Ishikawa (cell line): ENCODE measurements at regions not wholly inside any gene's neighbourhood (a gene's known extent, or its start where the extent isn't known, plus 50 kb on each side); places are given as distances from the start of the nearest gene placed in this dataset.

Experiments used
- CEBPB ChIP-seq: IDR thresholded peaks from 2 replicates; pipeline ENCODE4 v1.6.1; 2012
- CREB1 ChIP-seq: IDR thresholded peaks from 2 replicates; pipeline ENCODE4 v1.6.1; 2012; ENCODE audit warnings: low read depth
- EGR1 ChIP-seq: IDR thresholded peaks from 2 replicates; pipeline ENCODE4 v1.6.1; 2012
- EP300 ChIP-seq: IDR thresholded peaks from 2 replicates; pipeline ENCODE4 v1.6.1; 2012; ENCODE audit warnings: borderline replicate concordance
- FOXM1 ChIP-seq: IDR thresholded peaks from 2 replicates; pipeline ENCODE4 v1.6.1; 2012; ENCODE audit warnings: low read depth, borderline replicate concordance
- NFIC ChIP-seq: IDR thresholded peaks from 2 replicates; pipeline ENCODE4 v1.6.1; 2012
- RAD21 ChIP-seq: IDR thresholded peaks from 2 replicates; pipeline ENCODE4 v1.6.1; 2012; ENCODE audit warnings: low read depth
- TAF1 ChIP-seq: IDR thresholded peaks from 2 replicates; pipeline ENCODE4 v1.6.1; 2012; ENCODE audit warnings: low read depth, mild to moderate bottlenecking
- TCF12 ChIP-seq: IDR thresholded peaks from 2 replicates; pipeline ENCODE4 v1.6.1; 2012; ENCODE audit warnings: low read depth
- TEAD4 ChIP-seq: IDR thresholded peaks from 2 replicates; pipeline ENCODE4 v1.6.1; 2012
- YY1 ChIP-seq: IDR thresholded peaks from 2 replicates; pipeline ENCODE4 v1.6.1; 2012; ENCODE audit warnings: low read depth
- ZBTB7A ChIP-seq: IDR thresholded peaks from 2 replicates; pipeline ENCODE4 v1.6.1; 2012; ENCODE audit warnings: low read depth
- TF ChIP-seq, protein P1 (sequence below): IDR thresholded peaks from 2 replicates; pipeline ENCODE4 v1.6.1; 2012; ENCODE audit warnings: low read depth, mild to moderate bottlenecking
- TF ChIP-seq, protein P2 (sequence below): IDR thresholded peaks from 2 replicates; pipeline ENCODE4 v1.6.1; 2012
- TF ChIP-seq, protein P3 (sequence below): IDR thresholded peaks from 2 replicates; pipeline ENCODE4 v1.6.1; 2012

DNA sequence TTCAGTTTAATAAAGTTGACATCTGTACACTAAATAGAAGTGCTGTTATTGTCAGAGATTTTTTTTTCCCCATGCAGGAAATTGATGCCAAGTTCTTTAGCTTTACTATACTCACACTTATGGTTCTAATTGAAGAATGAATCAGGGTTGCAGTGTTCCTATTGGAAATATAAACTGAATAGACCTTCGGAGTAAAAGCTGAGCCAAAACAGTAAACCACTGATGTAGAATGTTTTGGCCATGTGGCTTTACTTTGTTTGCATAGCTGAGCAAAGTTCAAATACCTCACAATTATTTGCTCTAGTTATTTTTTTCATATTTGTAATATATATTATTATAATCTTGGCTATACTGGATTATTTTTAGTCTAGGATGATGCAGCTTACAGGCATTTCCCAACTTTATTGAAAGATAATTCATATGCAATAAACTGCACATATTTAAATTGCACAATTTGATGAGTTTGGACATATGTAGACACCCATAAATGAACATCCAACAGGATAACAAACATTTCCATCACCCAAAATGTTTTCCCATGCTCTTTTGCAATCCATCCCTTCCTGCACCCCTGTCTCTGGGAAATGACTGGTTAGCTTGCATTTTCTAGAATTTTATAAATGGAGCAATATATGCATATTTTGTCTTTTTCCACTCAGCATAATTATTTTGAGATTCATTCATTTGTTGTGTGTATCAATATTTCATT is 105.8 kb upstream of the NOX3 start:
- TF ChIP-seq, protein P1, sequence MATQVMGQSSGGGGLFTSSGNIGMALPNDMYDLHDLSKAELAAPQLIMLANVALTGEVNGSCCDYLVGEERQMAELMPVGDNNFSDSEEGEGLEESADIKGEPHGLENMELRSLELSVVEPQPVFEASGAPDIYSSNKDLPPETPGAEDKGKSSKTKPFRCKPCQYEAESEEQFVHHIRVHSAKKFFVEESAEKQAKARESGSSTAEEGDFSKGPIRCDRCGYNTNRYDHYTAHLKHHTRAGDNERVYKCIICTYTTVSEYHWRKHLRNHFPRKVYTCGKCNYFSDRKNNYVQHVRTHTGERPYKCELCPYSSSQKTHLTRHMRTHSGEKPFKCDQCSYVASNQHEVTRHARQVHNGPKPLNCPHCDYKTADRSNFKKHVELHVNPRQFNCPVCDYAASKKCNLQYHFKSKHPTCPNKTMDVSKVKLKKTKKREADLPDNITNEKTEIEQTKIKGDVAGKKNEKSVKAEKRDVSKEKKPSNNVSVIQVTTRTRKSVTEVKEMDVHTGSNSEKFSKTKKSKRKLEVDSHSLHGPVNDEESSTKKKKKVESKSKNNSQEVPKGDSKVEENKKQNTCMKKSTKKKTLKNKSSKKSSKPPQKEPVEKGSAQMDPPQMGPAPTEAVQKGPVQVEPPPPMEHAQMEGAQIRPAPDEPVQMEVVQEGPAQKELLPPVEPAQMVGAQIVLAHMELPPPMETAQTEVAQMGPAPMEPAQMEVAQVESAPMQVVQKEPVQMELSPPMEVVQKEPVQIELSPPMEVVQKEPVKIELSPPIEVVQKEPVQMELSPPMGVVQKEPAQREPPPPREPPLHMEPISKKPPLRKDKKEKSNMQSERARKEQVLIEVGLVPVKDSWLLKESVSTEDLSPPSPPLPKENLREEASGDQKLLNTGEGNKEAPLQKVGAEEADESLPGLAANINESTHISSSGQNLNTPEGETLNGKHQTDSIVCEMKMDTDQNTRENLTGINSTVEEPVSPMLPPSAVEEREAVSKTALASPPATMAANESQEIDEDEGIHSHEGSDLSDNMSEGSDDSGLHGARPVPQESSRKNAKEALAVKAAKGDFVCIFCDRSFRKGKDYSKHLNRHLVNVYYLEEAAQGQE, result no peak
- no peak for TF ChIP-seq YY1
- no peak for TF ChIP-seq FOXM1
- TF ChIP-seq CREB1, result no peak
- TF ChIP-seq NFIC, result no peak
- TF ChIP-seq, protein P2, sequence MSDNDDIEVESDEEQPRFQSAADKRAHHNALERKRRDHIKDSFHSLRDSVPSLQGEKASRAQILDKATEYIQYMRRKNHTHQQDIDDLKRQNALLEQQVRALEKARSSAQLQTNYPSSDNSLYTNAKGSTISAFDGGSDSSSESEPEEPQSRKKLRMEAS, result no peak
- no peak for TF ChIP-seq CEBPB
- no peak for TF ChIP-seq ZBTB7A
- no peak for TF ChIP-seq EGR1
- TF ChIP-seq TCF12, result no peak
- TF ChIP-seq, protein P3, sequence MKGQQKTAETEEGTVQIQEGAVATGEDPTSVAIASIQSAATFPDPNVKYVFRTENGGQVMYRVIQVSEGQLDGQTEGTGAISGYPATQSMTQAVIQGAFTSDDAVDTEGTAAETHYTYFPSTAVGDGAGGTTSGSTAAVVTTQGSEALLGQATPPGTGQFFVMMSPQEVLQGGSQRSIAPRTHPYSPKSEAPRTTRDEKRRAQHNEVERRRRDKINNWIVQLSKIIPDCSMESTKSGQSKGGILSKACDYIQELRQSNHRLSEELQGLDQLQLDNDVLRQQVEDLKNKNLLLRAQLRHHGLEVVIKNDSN, result no peak
- TF ChIP-seq EP300, result no peak
- no peak for TF ChIP-seq TAF1
- no peak for TF ChIP-seq RAD21
- TF ChIP-seq TEAD4, result no peak

DNA sequence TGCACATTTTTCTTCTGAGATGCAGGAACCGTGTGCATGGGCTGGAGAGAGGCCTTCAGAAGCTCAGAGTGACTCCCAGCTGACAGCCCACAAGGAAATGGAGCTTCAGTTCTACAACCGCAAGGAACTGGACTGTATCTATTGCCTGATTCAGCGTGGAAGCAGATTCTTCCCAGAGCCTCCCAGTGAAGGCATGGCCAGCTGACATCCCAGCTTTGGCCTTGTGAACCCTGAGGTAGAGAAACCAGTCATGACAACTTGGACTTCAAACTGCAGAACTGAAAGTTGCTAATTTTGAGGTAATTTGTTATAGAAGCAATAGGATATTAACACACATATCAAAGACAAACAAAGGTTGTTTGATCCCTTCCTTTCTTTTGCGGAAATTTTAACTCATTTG is 94.3 kb upstream of the NOX3 start:
- TF ChIP-seq EGR1 (no peak), FOXM1 (no peak), TAF1 (no peak), EP300 (no peak), ZBTB7A (no peak), CEBPB (no peak), RAD21 (no peak), CREB1 (no peak), TCF12 (no peak), TEAD4 (no peak), NFIC (no peak), YY1 (no peak)
- TF ChIP-seq, protein P3, result no peak
- TF ChIP-seq, protein P1, result no peak
- TF ChIP-seq, protein P2, result no peak

DNA sequence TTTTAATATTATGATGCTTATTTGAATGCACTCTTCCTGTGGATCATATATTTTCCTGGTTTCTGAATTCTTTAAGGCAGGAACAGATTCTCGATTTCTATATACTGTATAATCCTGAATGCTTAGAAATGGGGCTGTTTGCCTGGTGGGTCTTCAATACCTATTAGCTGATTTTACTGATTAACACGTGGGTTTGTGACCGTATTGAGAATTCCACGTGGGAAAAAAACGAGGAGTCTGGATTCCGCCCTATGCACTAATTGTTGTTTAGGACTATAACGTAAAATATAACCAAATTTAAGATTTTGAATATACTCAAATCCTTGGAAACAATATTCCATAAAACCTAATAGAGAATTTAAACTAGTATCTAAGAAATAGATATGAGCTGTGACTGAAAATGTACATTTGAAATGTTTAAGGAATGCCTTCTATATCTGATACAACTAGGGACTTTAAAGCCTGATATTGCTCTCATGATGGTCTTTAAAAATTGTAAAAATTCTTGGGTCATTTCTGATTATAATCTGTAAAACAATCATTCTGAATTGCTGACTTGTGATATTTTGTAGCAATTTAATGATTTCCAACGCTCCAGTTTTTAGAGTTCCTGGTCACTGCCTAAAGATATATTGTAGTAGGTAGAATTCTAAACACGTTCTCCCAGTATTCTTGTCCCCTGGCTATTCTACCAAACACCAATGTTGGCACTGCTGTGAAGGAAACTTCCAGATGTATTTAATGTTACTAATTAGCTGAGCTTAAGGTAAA is 93.6 kb upstream of the NOX3 start:
- TF ChIP-seq RAD21 (no peak), EP300 (no peak), FOXM1 (no peak)

DNA sequence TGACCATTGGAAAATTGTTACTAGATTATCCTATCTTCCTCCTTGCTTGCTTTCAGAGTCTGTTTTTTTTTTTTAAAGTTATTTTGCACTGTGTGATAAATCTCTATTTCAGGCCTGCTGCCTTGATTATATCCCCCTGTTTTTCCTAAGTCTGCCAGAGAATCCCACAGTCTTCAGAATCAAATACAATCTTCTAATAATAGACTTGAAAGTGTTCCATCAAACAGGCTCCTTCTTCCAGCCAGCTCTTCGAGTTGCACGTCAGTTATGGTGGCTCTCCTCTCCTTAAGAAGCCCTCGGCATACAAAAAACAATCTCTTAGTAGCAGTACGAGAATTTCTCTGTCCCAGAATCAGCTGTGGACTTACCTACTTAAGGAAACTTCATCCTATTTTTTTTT is 92.9 kb upstream of the NOX3 start:
- TF ChIP-seq EGR1 (no peak), CEBPB (no peak), CREB1 (no peak), TEAD4 (no peak), RAD21 (no peak)
- TF ChIP-seq, protein P3, result no peak

DNA sequence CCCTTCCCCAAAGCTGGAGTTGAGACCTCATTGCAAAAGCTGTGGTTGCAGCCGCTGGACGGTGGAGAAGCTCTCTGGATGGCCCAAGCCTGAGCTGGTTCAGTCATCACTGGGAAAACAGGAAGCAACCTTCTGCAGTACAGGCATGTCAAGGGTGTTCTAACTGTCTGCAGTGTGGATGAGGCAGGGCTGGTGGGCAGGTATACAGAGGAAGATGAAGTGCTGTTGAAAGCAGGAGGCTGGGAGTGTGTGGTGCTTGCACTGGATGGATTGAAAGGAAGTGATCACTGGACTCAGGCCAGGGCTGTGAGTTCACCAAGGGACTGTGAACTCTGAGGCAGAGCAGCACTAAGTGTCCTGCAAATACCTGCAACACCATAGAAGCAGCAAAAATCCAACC is 89.0 kb upstream of the NOX3 start:
- no peak for TF ChIP-seq FOXM1
- TF ChIP-seq, protein P2, result no peak
- no peak for TF ChIP-seq EP300
- no peak for TF ChIP-seq NFIC
- TF ChIP-seq, protein P1, result no peak
- no peak for TF ChIP-seq CREB1
- TF ChIP-seq, protein P3, result no peak
- TF ChIP-seq RAD21, result no peak
- no peak for TF ChIP-seq CEBPB
- TF ChIP-seq TAF1, result no peak
- no peak for TF ChIP-seq YY1
